SK-N-SH (cell line): ENCODE measurements at regions not wholly inside any gene's neighbourhood (a gene's known extent, or its start where the extent isn't known, plus 50 kb on each side); places are given as distances from the start of the nearest gene placed in this dataset.

Experiments
- CTCF ChIP-seq: fragments of 200-600 bp; sonication (generic); IDR thresholded peaks from 2 replicates; pipeline ENCODE4 v1.6.1; 2017; ENCODE audit warnings: antibody characterized with exemption, mild to moderate bottlenecking, moderate library complexity
- ELF1 ChIP-seq: IDR thresholded peaks from 2 replicates; pipeline ENCODE4 v1.4.0; 2012
- FOXM1 ChIP-seq: IDR thresholded peaks from 2 replicates; pipeline ENCODE4 v1.4.0; 2012; ENCODE audit warnings: low read depth, mild to moderate bottlenecking
- POLR2AphosphoS5 ChIP-seq: IDR thresholded peaks from 2 replicates; pipeline ENCODE4 v1.6.1; 2012; ENCODE audit warnings: low read depth, low read length
- RAD21 ChIP-seq: IDR thresholded peaks from 2 replicates; pipeline ENCODE4 v1.6.1; 2012; ENCODE audit warnings: mild to moderate bottlenecking, low read length
- RFX5 ChIP-seq: IDR thresholded peaks from 2 replicates; pipeline ENCODE4 v1.6.1; 2012; ENCODE audit warnings: mild to moderate bottlenecking, improper control_type of control experiment, low read length
- SMC3 ChIP-seq: IDR thresholded peaks from 2 replicates; pipeline ENCODE4 v1.6.1; 2012; ENCODE audit warnings: low read depth, low read length, improper control_type of control experiment
- TAF1 ChIP-seq: IDR thresholded peaks from 2 replicates; pipeline ENCODE4 v1.6.1; 2012; ENCODE audit warnings: low read depth, mild to moderate bottlenecking, low read length, moderate library complexity, borderline replicate concordance
- ZBTB33 ChIP-seq: IDR thresholded peaks from 2 replicates; pipeline ENCODE4 v1.4.0; 2012; ENCODE audit warnings: low read depth, borderline replicate concordance

GRCh38 chr5:5965132-5965531 lies 413.2 kb downstream of the MED10 start:
- no peak for TF ChIP-seq CTCF
- no peak for TF ChIP-seq POLR2AphosphoS5
- TF ChIP-seq FOXM1, result no peak
- no peak for TF ChIP-seq ZBTB33
- no peak for TF ChIP-seq TAF1
- no peak for TF ChIP-seq RAD21
- no peak for TF ChIP-seq ELF1
- TF ChIP-seq RFX5, result no peak
- TF ChIP-seq SMC3, result no peak
